SU-DHL-6 (cell line): ENCODE measurements at regions not wholly inside any gene's neighbourhood (a gene's known extent, or its start where the extent isn't known, plus 50 kb on each side); places are given as distances from the start of the nearest gene placed in this dataset.

Source experiments
- EZH2phosphoT487 ChIP-seq: fragments of 200-600 bp; sonication (generic), shearing (Covaris generic); conservative IDR thresholded peaks from 2 replicates; pipeline ENCODE4 v1.6.1; 2018; ENCODE audit warnings: mild to moderate bottlenecking, antibody characterized with exemption, low read length, moderate library complexity, mixed read lengths
- TF ChIP-seq, protein P1 (sequence below): fragments of 200-600 bp; sonication (generic); IDR thresholded peaks from one replicate; pipeline ENCODE4 v1.5.1; 2017; ENCODE audit warnings: antibody characterized with exemption, mild to moderate bottlenecking, low read length, moderate library complexity; ENCODE audit not compliant: insufficient read depth, poor library complexity, severe bottlenecking

DNA sequence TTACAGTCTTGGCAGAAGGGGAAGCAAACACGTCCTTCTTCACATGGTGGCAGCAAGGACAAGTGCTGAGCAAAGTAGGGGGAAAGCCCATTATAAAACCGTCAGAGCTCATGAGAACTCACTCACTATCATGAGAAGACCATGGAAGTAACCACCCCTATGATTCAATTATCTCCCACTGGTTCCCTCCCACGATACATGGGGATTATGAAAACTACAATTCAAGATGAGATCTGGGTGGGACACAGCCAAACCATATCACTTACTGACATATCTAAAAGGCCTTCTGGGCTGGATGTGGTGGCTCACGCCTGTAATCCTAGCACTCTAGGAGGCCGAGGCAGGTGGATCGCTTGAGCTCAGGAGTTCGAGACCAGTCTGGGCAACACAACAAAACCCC is 117.1 kb upstream of the USP9X start:
- TF ChIP-seq, protein P1, sequence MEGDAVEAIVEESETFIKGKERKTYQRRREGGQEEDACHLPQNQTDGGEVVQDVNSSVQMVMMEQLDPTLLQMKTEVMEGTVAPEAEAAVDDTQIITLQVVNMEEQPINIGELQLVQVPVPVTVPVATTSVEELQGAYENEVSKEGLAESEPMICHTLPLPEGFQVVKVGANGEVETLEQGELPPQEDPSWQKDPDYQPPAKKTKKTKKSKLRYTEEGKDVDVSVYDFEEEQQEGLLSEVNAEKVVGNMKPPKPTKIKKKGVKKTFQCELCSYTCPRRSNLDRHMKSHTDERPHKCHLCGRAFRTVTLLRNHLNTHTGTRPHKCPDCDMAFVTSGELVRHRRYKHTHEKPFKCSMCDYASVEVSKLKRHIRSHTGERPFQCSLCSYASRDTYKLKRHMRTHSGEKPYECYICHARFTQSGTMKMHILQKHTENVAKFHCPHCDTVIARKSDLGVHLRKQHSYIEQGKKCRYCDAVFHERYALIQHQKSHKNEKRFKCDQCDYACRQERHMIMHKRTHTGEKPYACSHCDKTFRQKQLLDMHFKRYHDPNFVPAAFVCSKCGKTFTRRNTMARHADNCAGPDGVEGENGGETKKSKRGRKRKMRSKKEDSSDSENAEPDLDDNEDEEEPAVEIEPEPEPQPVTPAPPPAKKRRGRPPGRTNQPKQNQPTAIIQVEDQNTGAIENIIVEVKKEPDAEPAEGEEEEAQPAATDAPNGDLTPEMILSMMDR: no peak
- no peak for TF ChIP-seq EZH2phosphoT487
